D721Med (cell line): ENCODE measurements at regions not wholly inside any gene's neighbourhood (a gene's known extent, or its start where the extent isn't known, plus 50 kb on each side); places are given as distances from the start of the nearest gene placed in this dataset.

Experiments used
- DNase-seq: peaks from one replicate; pipeline ENCODE4 v3.0.0; 2011; ENCODE audit warnings: low spot score; ENCODE audit not compliant: insufficient read length
- FAIRE-seq: peaks from 2 replicates; lab custom pipeline; 2011; peaks lifted over from hg19 to GRCh38; lab: Jason Lieb, UNC
- TF ChIP-seq, protein P1 (sequence below): IDR thresholded peaks from 2 replicates; pipeline ENCODE4 v1.5.1; 2012; ENCODE audit warnings: mild to moderate bottlenecking, control low read depth; ENCODE audit not compliant: insufficient read depth; ENCODE audit errors: missing control alignments

DNA sequence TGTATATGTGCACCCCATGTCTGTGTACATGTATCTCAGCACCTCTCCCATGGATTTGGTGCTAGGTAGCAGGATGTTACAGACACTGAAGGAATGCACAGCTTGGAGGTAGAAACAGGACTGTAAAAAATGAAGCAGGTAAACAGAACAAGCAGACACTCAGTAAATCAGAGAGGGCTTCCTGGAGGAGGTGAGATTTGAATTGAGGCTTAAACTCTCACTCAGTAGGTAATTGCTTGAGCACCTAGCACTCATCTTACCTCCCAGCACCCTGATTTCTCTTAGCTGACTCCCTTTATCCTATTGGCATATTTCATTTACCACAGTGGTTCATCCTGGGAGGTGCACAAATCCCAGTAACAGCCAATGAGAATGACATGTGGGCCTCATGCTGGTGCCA is 537.9 kb upstream of the RAB6C start:
- FAIRE-seq (no peak), DNase-seq (no peak)
- TF ChIP-seq, protein P1, sequence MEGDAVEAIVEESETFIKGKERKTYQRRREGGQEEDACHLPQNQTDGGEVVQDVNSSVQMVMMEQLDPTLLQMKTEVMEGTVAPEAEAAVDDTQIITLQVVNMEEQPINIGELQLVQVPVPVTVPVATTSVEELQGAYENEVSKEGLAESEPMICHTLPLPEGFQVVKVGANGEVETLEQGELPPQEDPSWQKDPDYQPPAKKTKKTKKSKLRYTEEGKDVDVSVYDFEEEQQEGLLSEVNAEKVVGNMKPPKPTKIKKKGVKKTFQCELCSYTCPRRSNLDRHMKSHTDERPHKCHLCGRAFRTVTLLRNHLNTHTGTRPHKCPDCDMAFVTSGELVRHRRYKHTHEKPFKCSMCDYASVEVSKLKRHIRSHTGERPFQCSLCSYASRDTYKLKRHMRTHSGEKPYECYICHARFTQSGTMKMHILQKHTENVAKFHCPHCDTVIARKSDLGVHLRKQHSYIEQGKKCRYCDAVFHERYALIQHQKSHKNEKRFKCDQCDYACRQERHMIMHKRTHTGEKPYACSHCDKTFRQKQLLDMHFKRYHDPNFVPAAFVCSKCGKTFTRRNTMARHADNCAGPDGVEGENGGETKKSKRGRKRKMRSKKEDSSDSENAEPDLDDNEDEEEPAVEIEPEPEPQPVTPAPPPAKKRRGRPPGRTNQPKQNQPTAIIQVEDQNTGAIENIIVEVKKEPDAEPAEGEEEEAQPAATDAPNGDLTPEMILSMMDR: no peak

DNA sequence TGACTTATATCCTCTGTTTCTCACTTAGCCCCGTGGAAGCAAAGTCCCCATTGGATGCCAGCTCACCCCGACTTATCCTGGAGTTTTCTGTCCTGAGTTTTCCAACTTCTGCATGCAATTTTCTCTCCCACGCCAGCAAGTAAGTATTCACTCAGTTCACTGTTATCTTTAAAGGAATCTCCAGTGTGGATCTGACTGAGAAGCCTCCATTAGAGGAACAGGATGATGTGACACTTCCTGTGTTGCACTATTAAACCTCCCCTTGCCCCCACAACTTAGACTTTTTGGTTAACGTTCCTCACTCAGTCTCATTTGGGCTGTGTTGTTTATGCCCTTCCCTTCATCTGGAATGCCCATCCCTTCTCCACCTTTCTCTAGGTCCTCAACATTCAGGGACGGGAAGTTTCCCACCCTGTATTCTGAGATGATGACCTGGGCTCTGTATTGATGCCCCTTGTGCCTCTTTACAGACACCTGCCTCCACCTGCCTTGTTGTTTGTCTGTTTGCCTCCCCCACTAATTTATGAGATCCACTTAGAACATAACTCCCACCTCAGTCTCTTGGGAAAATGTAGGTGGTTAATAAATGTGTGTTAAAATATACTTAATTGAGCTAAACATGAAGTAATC is 536.1 kb upstream of the RAB6C start:
- FAIRE-seq (no peak), DNase-seq (no peak)
- TF ChIP-seq, protein P1: no peak

DNA sequence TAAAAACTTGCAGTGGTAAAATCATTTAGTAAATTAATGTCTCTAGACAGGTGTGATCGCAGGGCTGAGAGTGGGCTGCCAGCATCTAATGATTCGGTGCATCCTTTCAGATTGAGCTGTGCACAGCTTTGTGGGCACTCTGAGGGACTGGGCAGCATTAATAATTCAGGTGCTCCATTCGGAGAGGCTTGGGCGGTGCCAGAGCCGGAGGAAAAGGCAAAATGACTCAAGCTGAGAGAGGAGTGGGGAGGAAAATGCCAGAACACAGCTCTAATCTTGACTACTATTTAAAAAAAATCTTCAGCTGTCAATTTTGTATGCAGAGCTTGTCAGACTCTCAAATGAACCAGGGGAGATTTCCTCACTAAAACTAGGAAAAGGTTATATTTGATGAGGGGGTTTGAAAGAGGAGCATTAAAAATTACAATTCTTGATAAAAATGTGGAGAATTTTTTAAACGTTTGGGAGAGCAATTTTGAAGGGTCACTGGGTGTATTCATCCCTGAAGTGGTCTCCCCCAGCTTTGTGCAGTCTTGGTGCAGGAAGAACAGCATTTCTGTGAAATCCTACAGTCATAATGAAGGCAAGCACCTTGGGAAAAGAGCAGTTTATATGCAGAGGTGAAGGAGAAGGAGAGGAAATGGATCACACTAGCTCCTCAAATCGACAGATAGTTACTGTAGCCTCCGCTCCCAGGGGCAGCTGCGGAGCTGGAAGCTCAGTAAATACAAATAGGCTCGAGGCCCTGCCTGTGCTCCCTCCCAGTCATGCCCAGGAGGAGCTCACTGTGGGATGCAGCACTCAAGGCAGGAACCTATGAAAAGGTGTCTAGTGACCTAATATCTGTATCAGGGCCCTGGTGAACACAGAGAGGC is 535.4 kb upstream of the RAB6C start:
- DNase-seq (no peak), FAIRE-seq (no peak)
- TF ChIP-seq, protein P1: no peak

DNA sequence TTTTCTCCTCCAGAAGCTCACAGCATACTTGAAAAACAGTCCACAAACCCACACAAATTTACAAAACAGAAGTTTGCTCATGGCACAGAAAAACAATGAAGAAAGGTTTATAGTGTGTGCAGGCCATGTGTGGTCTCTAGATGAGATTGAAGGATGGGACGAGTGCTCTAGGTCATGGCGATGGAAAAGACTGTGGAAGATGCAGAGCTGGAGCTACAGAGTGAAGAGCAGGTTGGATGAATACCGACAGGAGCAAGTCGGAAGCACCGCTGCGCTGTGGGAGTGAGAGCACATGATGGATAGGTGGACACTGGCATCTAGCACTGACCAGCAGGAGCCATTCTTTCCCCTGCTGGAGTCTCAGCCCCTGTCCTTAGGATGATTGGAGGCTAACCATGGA is 534.7 kb upstream of the RAB6C start:
- no peak for FAIRE-seq
- TF ChIP-seq, protein P1: no peak

DNA sequence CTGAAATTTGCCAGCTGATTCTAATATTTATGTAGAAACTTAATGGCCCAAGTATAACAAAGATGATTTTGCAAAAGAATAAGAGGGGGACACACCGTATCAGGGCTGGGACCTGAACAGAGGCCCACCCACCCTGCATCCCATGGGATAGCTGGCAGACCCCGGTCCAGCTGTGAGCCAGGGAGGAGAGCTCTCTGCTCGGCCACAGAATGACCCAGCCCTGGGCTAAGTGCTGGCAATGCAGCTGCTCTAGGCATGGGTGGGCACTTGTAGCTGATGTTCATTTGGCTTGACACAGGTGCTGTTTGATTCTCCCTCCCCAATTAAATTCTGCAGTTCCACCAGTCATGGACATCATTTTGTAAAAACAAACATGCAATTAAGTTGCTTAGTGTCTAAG is 522.8 kb upstream of the RAB6C start:
- DNase-seq (no peak), FAIRE-seq (no peak)
- TF ChIP-seq, protein P1: no peak

More for the DNA sequence above, 534.7 kb upstream of the RAB6C start:
- no peak for DNase-seq

DNA sequence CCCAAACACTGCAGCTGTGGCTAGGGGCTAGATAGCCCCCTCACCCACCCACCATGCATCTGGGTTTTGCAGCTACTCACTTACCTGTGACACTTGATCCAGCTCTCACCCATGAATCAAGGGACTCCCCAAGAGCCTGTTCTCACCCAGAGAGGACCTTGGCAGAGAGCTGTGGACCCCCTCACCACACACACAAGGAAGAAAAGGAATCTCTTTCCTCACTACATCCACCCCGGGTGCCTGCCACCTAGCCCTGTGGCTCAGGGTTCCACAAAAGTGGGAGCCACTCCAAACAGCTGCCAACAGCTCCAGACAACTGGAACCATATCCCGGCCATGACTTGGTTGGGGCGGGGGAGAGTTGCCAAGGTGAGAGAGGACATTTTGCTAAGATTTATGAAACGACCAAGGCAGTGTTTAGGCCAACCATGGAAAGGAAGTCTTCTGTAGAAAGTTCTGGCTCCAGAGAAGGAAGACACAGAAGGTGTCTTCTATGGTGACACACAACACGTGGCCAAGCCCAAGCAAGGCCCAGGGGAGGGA is 522.1 kb upstream of the RAB6C start:
- DNase-seq: no peak
- no peak for FAIRE-seq
- TF ChIP-seq, protein P1: no peak
